ENCODE measurements at regions not wholly inside any gene's neighbourhood (a gene's known extent, or its start where the extent isn't known, plus 50 kb on each side); places are given as distances from the start of the nearest gene placed in this dataset.

GRCh38 chr19:13600802-13601201 is 94.5 kb upstream of the CACNA1A start:
- Histone ChIP-seq H3K36me3 (replicated peaks in 1 of 2; ENCODE audit: insufficient read depth in 1 of 2, low read depth in 2 of 2) (no peaks in the 10 kb centered on the region), H3K4me1 (no peaks in the 10 kb centered on the region), H3K27ac (no peak overlapping the region), H3K4me3 (no peak overlapping the region), H3K9me3 (no peaks in the 10 kb centered on the region), H3K27me3 (peaks cover 0 to 3% of the 10 kb centered on the region in 2 donors)
- intact Hi-C loops (cut with DNase I): loop anchor here (5.0 kb wide), 1 partner anchor 121 kb away; no protein-coding TSS in a partner anchor
- 76 to 77% methylated on average over 6 of the region's 6 CpGs for WGBS, 2 donors
- ATAC-seq (no peak), DNase-seq (no peak)
- TF ChIP-seq POLR2A (IDR thresholded peaks at IDR 0.05) (no peak), CTCF (IDR thresholded peaks at IDR 0.05) (no peak)

- Histone ChIP-seq H3K36me3 (replicated peaks in 1 of 2; ENCODE audit: insufficient read depth in 1 of 2, low read depth in 2 of 2) (no peaks in the 10 kb centered on the region), H3K27ac (no peak overlapping the region), H3K9me3 (no peaks in the 10 kb centered on the region), H3K27me3 (peaks cover 0 to 3% of the 10 kb centered on the region in 2 donors), H3K4me3 (no peak overlapping the region), H3K4me1 (no peaks in the 10 kb centered on the region)
- 71 to 77% methylated on average over 4 to 9 of the region's 9 CpGs for WGBS, 2 donors
- intact Hi-C loops (cut with DNase I): loop anchor here (5.0 kb wide), 1 partner anchor 122 kb away; no protein-coding TSS in a partner anchor
- peak in 3 of 4 donors; percentile 28 to 37 (median 35) for DNase-seq
- no peak for TF ChIP-seq POLR2A (IDR thresholded peaks at IDR 0.05)
- no peak for TF ChIP-seq CTCF (IDR thresholded peaks at IDR 0.05)
- no peak for ATAC-seq
Observed at GRCh38 chr19:13600091-13600490, 93.8 kb upstream of the CACNA1A start.

- 69 to 71% methylated on average over 21 to 22 of the region's 22 CpGs for whole genome bisulfite sequencing, 2 donors
- Histone ChIP-seq H3K4me3 (no peak overlapping the region), H3K4me1 (no peaks in the 10 kb centered on the region), H3K27me3 (peaks cover 0 to 3% of the 10 kb centered on the region in 2 donors), H3K9me3 (no peaks in the 10 kb centered on the region), H3K36me3 (replicated peaks in 1 of 2; ENCODE audit: insufficient read depth in 1 of 2, low read depth in 2 of 2) (no peaks in the 10 kb centered on the region), H3K27ac (no peak overlapping the region)
- no peak for ATAC-seq
- no peak for DNase-seq
- no peak for TF ChIP-seq CTCF (IDR thresholded peaks at IDR 0.05)
- no peak for TF ChIP-seq POLR2A (IDR thresholded peaks at IDR 0.05)
- intact Hi-C loops (cut with DNase I): loop anchor here (5.0 kb wide), 2 partner anchors 123 to 268 kb away; no protein-coding TSS in a partner anchor
Observed at GRCh38 chr19:13599681-13600080, 93.4 kb upstream of the CACNA1A start.

- DNase-seq: no peak
- H3K4me1 ChIP-seq: no peaks in the 10 kb centered on the region
- H3K4me3 ChIP-seq: no peak overlapping the region
- no peaks in the 10 kb centered on the region for H3K36me3 ChIP-seq (replicated peaks in 1 of 2; ENCODE audit: insufficient read depth in 1 of 2, low read depth in 2 of 2)
- intact Hi-C loops (cut with DNase I): loop anchor here (5.0 kb wide), 1 partner anchor 269 kb away; no protein-coding TSS in a partner anchor
- no peak overlapping the region for H3K27ac ChIP-seq
- no peak for ATAC-seq
- peaks cover 0 to 3% of the 10 kb centered on the region in 2 donors for H3K27me3 ChIP-seq
- TF ChIP-seq POLR2A (IDR thresholded peaks at IDR 0.05) (no peak), CTCF (IDR thresholded peaks at IDR 0.05) (no peak)
- no peaks in the 10 kb centered on the region for H3K9me3 ChIP-seq
Observed at GRCh38 chr19:13598098-13598497, 91.8 kb upstream of the CACNA1A start.

GRCh38 chr19:13597640-13598039 is 91.4 kb upstream of the CACNA1A start:
- intact Hi-C loops (cut with DNase I): loop anchor here (5.0 kb wide), 1 partner anchor 270 kb away; no protein-coding TSS in a partner anchor
- H3K4me3 ChIP-seq: no peak overlapping the region
- H3K27me3 ChIP-seq: peaks cover 0 to 3% of the 10 kb centered on the region in 2 donors
- DNase-seq (peak; percentile 25 to 55 (median 50)), ATAC-seq (peak; percentile 64)
- TF ChIP-seq POLR2A (IDR thresholded peaks at IDR 0.05): no peak
- peak; percentile 28 to 64 (median 56) for TF ChIP-seq CTCF (IDR thresholded peaks at IDR 0.05)
- WGBS, 2 donors: 0% methylated on average over 3 of the region's 3 CpGs
- no peaks in the 10 kb centered on the region for H3K4me1 ChIP-seq
- H3K9me3 ChIP-seq: no peaks in the 10 kb centered on the region
- no peaks in the 10 kb centered on the region for H3K36me3 ChIP-seq (replicated peaks in 1 of 2; ENCODE audit: insufficient read depth in 1 of 2, low read depth in 2 of 2)
- no peak overlapping the region for H3K27ac ChIP-seq
